Femur (tissue), 1 donor: ENCODE measurements at regions not wholly inside any gene's neighbourhood (a gene's known extent, or its start where the extent isn't known, plus 50 kb on each side); places are given as distances from the start of the nearest gene placed in this dataset.

Source experiments
- DNase-seq: peaks from one replicate; pipeline ENCODE4 v3.0.0-alpha.2; 2017

GRCh38 chr5:58143727-58144126 is 316.2 kb downstream of the PLK2 start:
- no peak for DNase-seq

GRCh38 chr5:58143181-58143580 is 316.7 kb downstream of the PLK2 start:
- DNase-seq, result no peak

- DNase-seq, result no peak
These were observed 321.1 kb downstream of the PLK2 start for GRCh38 chr5:58138791-58139190.

- no peak for DNase-seq
These were observed 323.5 kb downstream of the PLK2 start for GRCh38 chr5:58136406-58136805.

GRCh38 chr5:58135571-58136335 is 324.1 kb downstream of the PLK2 start:
- DNase-seq, result no peak

GRCh38 chr5:58133631-58134296 is 326.1 kb downstream of the PLK2 start:
- no peak for DNase-seq

GRCh38 chr5:58133216-58133615 is 326.7 kb downstream of the PLK2 start:
- DNase-seq, result no peak

GRCh38 chr5:58127255-58128220 is 332.3 kb downstream of the PLK2 start:
- peak; percentile 39 for DNase-seq

- no peak for DNase-seq
These were observed 336.4 kb downstream of the PLK2 start for GRCh38 chr5:58123501-58123900.

GRCh38 chr5:58122848-58123392 is 337.0 kb downstream of the PLK2 start:
- no peak for DNase-seq

GRCh38 chr5:58122157-58122556 is 337.7 kb downstream of the PLK2 start:
- no peak for DNase-seq

GRCh38 chr5:58121391-58121790 is 338.5 kb downstream of the PLK2 start:
- no peak for DNase-seq

- DNase-seq, result no peak
These were observed 342.3 kb downstream of the PLK2 start for GRCh38 chr5:58117542-58117941.

- no peak for DNase-seq
These were observed 343.5 kb downstream of the PLK2 start for GRCh38 chr5:58116346-58116745.

- no peak for DNase-seq
These were observed 344.1 kb downstream of the PLK2 start for GRCh38 chr5:58115811-58116210.

GRCh38 chr5:58114324-58114723 is 345.6 kb downstream of the PLK2 start:
- DNase-seq, result no peak

GRCh38 chr5:58113172-58113571 is 346.7 kb downstream of the PLK2 start:
- no peak for DNase-seq

GRCh38 chr5:58108511-58108910 is 351.4 kb downstream of the PLK2 start:
- DNase-seq, result no peak

GRCh38 chr5:58107704-58108103 is 352.2 kb downstream of the PLK2 start:
- no peak for DNase-seq

GRCh38 chr5:58106754-58107410 is 353.0 kb downstream of the PLK2 start:
- no peak for DNase-seq

GRCh38 chr5:58105836-58106235 is 354.1 kb downstream of the PLK2 start:
- DNase-seq, result no peak

GRCh38 chr5:58099257-58099656 is 360.6 kb downstream of the PLK2 start:
- no peak for DNase-seq

- no peak for DNase-seq
These were observed 365.9 kb downstream of the PLK2 start for GRCh38 chr5:58094031-58094430.
